GM23338 (cell line): ENCODE measurements at regions not wholly inside any gene's neighbourhood (a gene's known extent, or its start where the extent isn't known, plus 50 kb on each side); places are given as distances from the start of the nearest gene placed in this dataset.

Experiments
- CREB1 ChIP-seq: fragments of 250-450 bp; sonication (Bioruptor Pico); IDR thresholded peaks from 2 replicates; pipeline ENCODE4 v1.5.0; 2020; ENCODE audit warnings: low read depth, mild to moderate bottlenecking, moderate library complexity
- CTCF ChIP-seq, 2 experiments: fragments of 200-600 bp in 1 of 2; sonication (generic) in 1 of 2; conservative IDR thresholded peaks; 2 replicates each; pipeline versions ENCODE4 v1.5.1 to v1.6.1; 2016 to 2017; ENCODE audit warnings: antibody characterized with exemption in 2 of 2, low read depth in 2 of 2, mild to moderate bottlenecking in 2 of 2, moderate library complexity in 1 of 2
- EZH2 ChIP-seq: fragments of 200-600 bp; sonication (generic); IDR thresholded peaks from one replicate; pipeline ENCODE4 v1.8.0; 2017; ENCODE audit warnings: antibody characterized with exemption, mild to moderate bottlenecking, low read depth; ENCODE audit not compliant: unreplicated experiment
- EZH2phosphoT487 ChIP-seq: fragments of 200-600 bp; sonication (generic); IDR thresholded peaks from one replicate; pipeline ENCODE4 v1.8.1; 2018; ENCODE audit warnings: antibody characterized with exemption; ENCODE audit not compliant: unreplicated experiment
- JUNB ChIP-seq: IDR thresholded peaks from one replicate; pipeline ENCODE4 v1.6.1; 2016; ENCODE audit warnings: antibody characterized with exemption; ENCODE audit not compliant: unreplicated experiment
- NANOG ChIP-seq: IDR thresholded peaks from 2 replicates; pipeline ENCODE4 v1.6.1; 2016; ENCODE audit warnings: antibody characterized with exemption, borderline replicate concordance
- POLR2AphosphoS5 ChIP-seq: IDR thresholded peaks from 2 replicates; pipeline ENCODE4 v1.6.1; 2016; ENCODE audit warnings: antibody characterized with exemption, low read depth
- REST ChIP-seq: IDR thresholded peaks from one replicate; pipeline ENCODE4 v1.6.1; 2018; ENCODE audit warnings: antibody characterized with exemption; ENCODE audit not compliant: unreplicated experiment
- STAT1 ChIP-seq: IDR thresholded peaks from one replicate; pipeline ENCODE4 v1.6.1; 2016; ENCODE audit warnings: antibody characterized with exemption; ENCODE audit not compliant: unreplicated experiment
- ZNF114 ChIP-seq: fragments of 250-450 bp; sonication (Bioruptor Pico); IDR thresholded peaks from 2 replicates; pipeline ENCODE4 v1.5.0; 2020; ENCODE audit warnings: mild to moderate bottlenecking, moderate library complexity

GRCh38 chr4:163932504-163932903 is 438.0 kb downstream of the TMA16 start:
- no peak for TF ChIP-seq EZH2
- TF ChIP-seq CTCF (conservative IDR thresholded peaks at IDR 0.05; ENCODE audit: low read depth in 2 of 2) = no peak
- TF ChIP-seq POLR2AphosphoS5 = no peak
- TF ChIP-seq NANOG = no peak
- TF ChIP-seq JUNB = no peak
- no peak for TF ChIP-seq REST
- no peak for TF ChIP-seq CREB1
- no peak for TF ChIP-seq STAT1
- TF ChIP-seq ZNF114 = no peak
- no peak for TF ChIP-seq EZH2phosphoT487
